ENCODE measurements at regions not wholly inside any gene's neighbourhood (a gene's known extent, or its start where the extent isn't known, plus 50 kb on each side); places are given as distances from the start of the nearest gene placed in this dataset.
"Not testable (repeated sequence)": the region's sequence is repeated elsewhere in the genome, so short reads cannot be mapped to it uniquely, and the experiment has no call there.

- H4K20me1 ChIP-seq (ENCODE audit: control insufficient read depth, insufficient read depth, low read depth, low read length): no peaks in the 10 kb centered on the region
- H3K9me2 ChIP-seq (replicated peaks; ENCODE audit: control insufficient read depth, low read length): no peaks in the 10 kb centered on the region
- H3K36me3 ChIP-seq (ENCODE audit: control insufficient read depth, low read length): no peaks in the 10 kb centered on the region
- no peak overlapping the region for H3K4me3 ChIP-seq (ENCODE audit: low read length)
- no peaks in the 10 kb centered on the region for H3K27me3 ChIP-seq (ENCODE audit: control insufficient read depth, low read length)
- no peak overlapping the region for H3K27ac ChIP-seq (ENCODE audit: low read depth, low read length)
- H3K4me1 ChIP-seq (ENCODE audit: control insufficient read depth, low read length): no peaks in the 10 kb centered on the region
- no peaks in the 10 kb centered on the region for H3K9me3 ChIP-seq (ENCODE audit: control insufficient read depth, insufficient read depth, low read length)
- no peak for TF ChIP-seq EZH2phosphoT487 (IDR thresholded peaks at IDR 0.05; ENCODE audit: borderline replicate concordance, low read length)
- TF ChIP-seq CTCF (IDR thresholded peaks at IDR 0.05; ENCODE audit: low read depth, low read length, poor library complexity, severe bottlenecking): no peak
- H3K79me2 ChIP-seq (ENCODE audit: control insufficient read depth, low read length): no peaks in the 10 kb centered on the region
- no peak overlapping the region for H3K4me2 ChIP-seq (ENCODE audit: low read length)
- H3F3A ChIP-seq (ENCODE audit: control insufficient read depth, insufficient read depth): no peaks in the 10 kb centered on the region
Observed at GRCh38 chr15:35963326-35963725, 417.4 kb upstream of the DPH6 start.

GRCh38 chr15:35966781-35967180 is 420.8 kb upstream of the DPH6 start:
- Histone ChIP-seq H3K4me2 (ENCODE audit: low read length) (no peak overlapping the region), H3K27me3 (ENCODE audit: control insufficient read depth, low read length) (no peaks in the 10 kb centered on the region), H4K20me1 (ENCODE audit: control insufficient read depth, insufficient read depth, low read depth, low read length) (no peaks in the 10 kb centered on the region), H3K4me1 (ENCODE audit: control insufficient read depth, low read length) (no peaks in the 10 kb centered on the region), H3K27ac (ENCODE audit: low read depth, low read length) (no peak overlapping the region), H3K79me2 (ENCODE audit: control insufficient read depth, low read length) (no peaks in the 10 kb centered on the region), H3K9me2 (replicated peaks; ENCODE audit: control insufficient read depth, low read length) (no peaks in the 10 kb centered on the region), H3F3A (ENCODE audit: control insufficient read depth, insufficient read depth) (no peaks in the 10 kb centered on the region), H3K9me3 (ENCODE audit: control insufficient read depth, insufficient read depth, low read length) (no peaks in the 10 kb centered on the region), H3K4me3 (ENCODE audit: low read length) (no peak overlapping the region), H3K36me3 (ENCODE audit: control insufficient read depth, low read length) (no peaks in the 10 kb centered on the region)
- TF ChIP-seq CTCF (IDR thresholded peaks at IDR 0.05; ENCODE audit: low read depth, low read length, poor library complexity, severe bottlenecking) (no peak), EZH2phosphoT487 (IDR thresholded peaks at IDR 0.05; ENCODE audit: borderline replicate concordance, low read length) (no peak)

- H3K27ac ChIP-seq (ENCODE audit: low read depth, low read length); H3F3A ChIP-seq (ENCODE audit: control insufficient read depth, insufficient read depth); H3K9me3 ChIP-seq (ENCODE audit: control insufficient read depth, insufficient read depth, low read length); H3K4me2 ChIP-seq (ENCODE audit: low read length); H3K27me3 ChIP-seq (ENCODE audit: control insufficient read depth, low read length); H3K36me3 ChIP-seq (ENCODE audit: control insufficient read depth, low read length); H3K79me2 ChIP-seq (ENCODE audit: control insufficient read depth, low read length); H3K4me1 ChIP-seq (ENCODE audit: control insufficient read depth, low read length); H4K20me1 ChIP-seq (ENCODE audit: control insufficient read depth, insufficient read depth, low read depth, low read length); H3K4me3 ChIP-seq (ENCODE audit: low read length); H3K9me2 ChIP-seq (replicated peaks; ENCODE audit: control insufficient read depth, low read length): not testable (repeated sequence)
Observed at GRCh38 chr15:35967968-35968367, 422.0 kb upstream of the DPH6 start.

- Histone ChIP-seq H3K36me3 (ENCODE audit: control insufficient read depth, low read length) (no peaks in the 10 kb centered on the region), H4K20me1 (ENCODE audit: control insufficient read depth, insufficient read depth, low read depth, low read length) (no peaks in the 10 kb centered on the region), H3K27me3 (ENCODE audit: control insufficient read depth, low read length) (no peaks in the 10 kb centered on the region), H3K4me2 (ENCODE audit: low read length) (no peak overlapping the region), H3F3A (ENCODE audit: control insufficient read depth, insufficient read depth) (no peaks in the 10 kb centered on the region), H3K27ac (ENCODE audit: low read depth, low read length) (no peak overlapping the region), H3K4me3 (ENCODE audit: low read length) (no peak overlapping the region), H3K9me3 (ENCODE audit: control insufficient read depth, insufficient read depth, low read length) (no peaks in the 10 kb centered on the region), H3K4me1 (ENCODE audit: control insufficient read depth, low read length) (no peaks in the 10 kb centered on the region), H3K79me2 (ENCODE audit: control insufficient read depth, low read length) (no peaks in the 10 kb centered on the region), H3K9me2 (replicated peaks; ENCODE audit: control insufficient read depth, low read length) (no peaks in the 10 kb centered on the region)
- TF ChIP-seq CTCF (IDR thresholded peaks at IDR 0.05; ENCODE audit: low read depth, low read length, poor library complexity, severe bottlenecking): no peak
- no peak for TF ChIP-seq EZH2phosphoT487 (IDR thresholded peaks at IDR 0.05; ENCODE audit: borderline replicate concordance, low read length)
Observed at GRCh38 chr15:35973029-35973428, 427.1 kb upstream of the DPH6 start.
